DND-41 (cell line): ENCODE measurements at regions not wholly inside any gene's neighbourhood (a gene's known extent, or its start where the extent isn't known, plus 50 kb on each side); places are given as distances from the start of the nearest gene placed in this dataset.

Experiments
- EZH2 ChIP-seq: IDR thresholded peaks from 3 replicates; pipeline ENCODE4 v1.6.1; 2012; ENCODE audit warnings: borderline replicate concordance, low read depth, mild to moderate bottlenecking, moderate library complexity, low read length, inconsistent platforms; ENCODE audit not compliant: severe bottlenecking
- TF ChIP-seq, protein P1 (sequence below): IDR thresholded peaks from 2 replicates; pipeline ENCODE4 v1.5.1; 2012; ENCODE audit warnings: borderline replicate concordance, low read length, moderate library complexity, mild to moderate bottlenecking; ENCODE audit not compliant: poor library complexity, severe bottlenecking; ENCODE audit errors: extremely low read depth

DNA sequence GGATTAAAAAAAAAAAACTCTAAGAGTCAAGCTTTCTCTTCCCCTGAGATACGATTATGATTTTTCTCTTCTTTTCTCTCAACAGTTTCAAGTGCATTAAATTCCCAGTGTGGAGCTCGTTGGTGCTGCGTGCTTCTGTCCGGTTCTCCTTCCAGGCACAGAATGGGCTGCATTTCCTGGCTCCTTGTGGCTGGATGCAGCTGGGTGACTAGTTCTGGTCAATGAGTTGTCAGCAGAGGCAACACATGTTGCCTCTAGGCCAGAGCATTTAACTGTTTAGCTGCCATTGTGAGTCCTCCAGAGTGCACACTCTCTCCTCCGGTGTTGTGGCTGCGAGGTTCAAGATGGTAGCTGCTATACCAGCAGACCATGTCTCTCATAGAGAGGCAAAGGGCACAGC, 312.9 kb downstream of the RRAGC start:
- TF ChIP-seq, protein P1, sequence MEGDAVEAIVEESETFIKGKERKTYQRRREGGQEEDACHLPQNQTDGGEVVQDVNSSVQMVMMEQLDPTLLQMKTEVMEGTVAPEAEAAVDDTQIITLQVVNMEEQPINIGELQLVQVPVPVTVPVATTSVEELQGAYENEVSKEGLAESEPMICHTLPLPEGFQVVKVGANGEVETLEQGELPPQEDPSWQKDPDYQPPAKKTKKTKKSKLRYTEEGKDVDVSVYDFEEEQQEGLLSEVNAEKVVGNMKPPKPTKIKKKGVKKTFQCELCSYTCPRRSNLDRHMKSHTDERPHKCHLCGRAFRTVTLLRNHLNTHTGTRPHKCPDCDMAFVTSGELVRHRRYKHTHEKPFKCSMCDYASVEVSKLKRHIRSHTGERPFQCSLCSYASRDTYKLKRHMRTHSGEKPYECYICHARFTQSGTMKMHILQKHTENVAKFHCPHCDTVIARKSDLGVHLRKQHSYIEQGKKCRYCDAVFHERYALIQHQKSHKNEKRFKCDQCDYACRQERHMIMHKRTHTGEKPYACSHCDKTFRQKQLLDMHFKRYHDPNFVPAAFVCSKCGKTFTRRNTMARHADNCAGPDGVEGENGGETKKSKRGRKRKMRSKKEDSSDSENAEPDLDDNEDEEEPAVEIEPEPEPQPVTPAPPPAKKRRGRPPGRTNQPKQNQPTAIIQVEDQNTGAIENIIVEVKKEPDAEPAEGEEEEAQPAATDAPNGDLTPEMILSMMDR: no peak
- no peak for TF ChIP-seq EZH2
